ENCODE measurements at regions not wholly inside any gene's neighbourhood (a gene's known extent, or its start where the extent isn't known, plus 50 kb on each side); places are given as distances from the start of the nearest gene placed in this dataset.
A peak's percentile ranks its signal among the peaks of the same experiment; 100 is the strongest.

GRCh38 chr1:190940951-190941350 lies 463.3 kb upstream of the BRINP3 start:
- Histone ChIP-seq H4K20me1 (ENCODE audit: insufficient read depth, low read length) (no peaks in the 10 kb centered on the region), H2AFZ (replicated peaks; ENCODE audit: low read length, poor library complexity) (no peak overlapping the region), H3K9ac (ENCODE audit: low read depth, low read length) (no peak overlapping the region), H4K8ac (ENCODE audit: low read depth in 2 of 2, low read length in 2 of 2) (no peak overlapping the region), H4K5ac (ENCODE audit: low read depth, low read length) (no peak overlapping the region), H3K79me1 (ENCODE audit: low read depth in 1 of 2, low read length in 2 of 2) (no peaks in the 10 kb centered on the region), H3K4me1 (ENCODE audit: control insufficient read depth, insufficient read depth, low read length) (no peaks in the 10 kb centered on the region), H3K27me3 (ENCODE audit: control insufficient read depth, insufficient read depth, low read length) (no peaks in the 10 kb centered on the region), H3K56ac (ENCODE audit: extremely low read depth, insufficient read depth, low read length) (no peak overlapping the region), H3K4me2 (ENCODE audit: low read depth, low read length) (no peak overlapping the region), H2BK120ac (ENCODE audit: low read depth, low read length) (no peak overlapping the region), H4K91ac (ENCODE audit: insufficient read depth, low read depth, low read length) (no peak overlapping the region), H3K27ac (ENCODE audit: insufficient read depth, low read length) (no peak overlapping the region), H3K4ac (ENCODE audit: low read depth, low read length) (no peak overlapping the region), H3K18ac (ENCODE audit: low read depth, low read length) (no peak overlapping the region), H2AK9ac (replicated peaks; ENCODE audit: low read depth, low read length, poor library complexity) (no peak overlapping the region), H2AK5ac (ENCODE audit: low read depth, low read length) (no peak overlapping the region), H2BK20ac (ENCODE audit: low read depth, low read length) (no peak overlapping the region), H2BK15ac (ENCODE audit: low read depth, low read length) (no peak overlapping the region), H3K36me3 (ENCODE audit: control insufficient read depth, insufficient read depth, low read length) (no peaks in the 10 kb centered on the region), H3K9me3 (ENCODE audit: control insufficient read depth, insufficient read depth, low read length) (no peaks in the 10 kb centered on the region), H3K9me1 (ENCODE audit: insufficient read depth, low read length) (no peaks in the 10 kb centered on the region), H3K4me3 (ENCODE audit: insufficient read depth, low read depth, low read length) (no peak overlapping the region), H3K14ac (replicated peaks; ENCODE audit: low read depth, low read length) (no peak overlapping the region), H3K23ac (ENCODE audit: low read depth, low read length) (no peak overlapping the region), H2BK5ac (ENCODE audit: low read depth, low read length, poor library complexity, severe bottlenecking) (no peak overlapping the region)
- no CpG with 5 or more reads among the region's 2 CpGs for WGBS, 2 experiments (ENCODE audit: extremely low coverage in 2 of 2, insufficient read length in 1 of 2)
- no TSS peak for BruUV-seq (replicated peaks)
- in situ Hi-C loops (cut with MboI; ENCODE audit: low sequenced_read_pairs): no loop called here
- dilution Hi-C loops (cut with HindIII; ENCODE audit: low sequenced_read_pairs, unreplicated experiment): no loop called here
- intact Hi-C loops (cut with micrococcal nuclease): no loop called here
- POLR2A ChIA-PET (ENCODE audit: unreplicated experiment): no interaction called here
- no peak for TF ChIP-seq RCOR1 (IDR thresholded peaks at IDR 0.05; ENCODE audit: insufficient replicate concordance, low read length)
- peak; percentile 52 for TF ChIP-seq CEBPB (IDR thresholded peaks at IDR 0.05; ENCODE audit: low read depth, low read length)
- no peak for ATAC-seq (ENCODE audit: low read depth)
- CTCF ChIA-PET: no interaction called here
- no peak for DNase-seq

Measured in IMR-90 (cell line).